Uterus (tissue), 3 donors: ENCODE measurements at regions not wholly inside any gene's neighbourhood (a gene's known extent, or its start where the extent isn't known, plus 50 kb on each side); places are given as distances from the start of the nearest gene placed in this dataset.

Source experiments
- DNase-seq, 2 donors: peaks; one replicate each; pipeline ENCODE4 v3.0.0-alpha.2; 2019 to 2020
- H3K27ac ChIP-seq, 2 donors: fragments of 200-600 bp; sonication (generic); 1 replicate in 1 of 2; 2 replicates in 1 of 2; pipeline ENCODE4 v1.5.1; 2016 to 2018
- H3K27me3 ChIP-seq, 2 donors: fragments of 200-600 bp; sonication (generic); one replicate each; pipeline ENCODE4 v1.5.1; 2018 to 2019; ENCODE audit warnings: control low read depth in 1 of 2
- H3K36me3 ChIP-seq, 2 donors: fragments of 200-600 bp; sonication (generic); one replicate each; pipeline ENCODE4 v1.5.1; 2019; ENCODE audit warnings: control low read depth in 1 of 2
- H3K4me1 ChIP-seq, 2 donors: fragments of 200-600 bp; sonication (generic); one replicate each; pipeline ENCODE4 v1.5.1; 2018 to 2019; ENCODE audit warnings: control low read depth in 1 of 2
- H3K4me3 ChIP-seq, 2 donors: fragments of 200-600 bp; sonication (generic); 1 replicate in 1 of 2; 2 replicates in 1 of 2; pipeline ENCODE4 v1.5.1; 2018 to 2019; ENCODE audit warnings: mild to moderate bottlenecking in 1 of 2
- H3K9me3 ChIP-seq, 2 donors: fragments of 200-600 bp; sonication (generic); one replicate each; pipeline ENCODE4 v1.5.1; 2019; ENCODE audit warnings: control low read depth in 1 of 2
- POLR2A ChIP-seq, 2 donors: fragments of 450-650 bp; IDR thresholded peaks; one replicate each; pipeline ENCODE4 v1.6.1; 2016; ENCODE audit warnings: antibody characterized with exemption in 2 of 2, mild to moderate bottlenecking in 1 of 2, moderate library complexity in 1 of 2
- intact Hi-C: fragments of 100-400 bp; cut with DNase I; formaldehyde crosslinking; loops from one replicate; pipeline ENCODE4 v1.15.1; 2023; ENCODE audit warnings: low total_unique reads
- TF ChIP-seq, protein P1 (sequence below), 4 experiments: fragments of 200-600 bp in 2 of 4; fragments of 450-650 bp in 2 of 4; sonication (generic) in 2 of 4; IDR thresholded peaks; one replicate each; pipeline ENCODE4 v1.5.1; 2016 to 2019; ENCODE audit warnings: antibody characterized with exemption in 4 of 4, mild to moderate bottlenecking in 2 of 4, moderate library complexity in 1 of 4
- donor health status: DM: yes; HTN: yes; CAD: no.

DNA sequence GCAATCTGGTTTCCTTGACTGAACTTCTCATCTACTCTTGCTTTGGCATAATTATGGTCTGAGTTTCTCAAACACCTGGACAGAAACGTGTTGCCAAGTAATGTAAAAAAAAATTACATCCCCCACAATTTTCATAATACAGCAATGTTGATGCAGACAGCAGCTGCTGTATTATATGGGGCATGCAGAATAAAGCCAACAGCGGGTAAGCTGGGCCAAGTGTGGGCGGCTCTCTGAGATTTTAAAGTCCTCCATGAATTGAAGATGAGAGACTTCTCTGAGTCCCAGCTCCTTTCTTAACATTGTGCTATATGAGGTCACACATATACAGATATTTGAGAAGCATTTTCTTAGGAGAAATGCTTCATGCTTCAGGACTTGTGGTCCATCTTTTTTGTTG, 881.2 kb downstream of the GALC start:
- no peak overlapping the region for H3K4me3 ChIP-seq
- no peak for DNase-seq
- no peaks in the 10 kb centered on the region for H3K9me3 ChIP-seq
- intact Hi-C loops, result no loop called here
- H3K27me3 ChIP-seq, result no peaks in the 10 kb centered on the region
- no peak for TF ChIP-seq POLR2A (IDR thresholded peaks at IDR 0.05)
- TF ChIP-seq, protein P1, sequence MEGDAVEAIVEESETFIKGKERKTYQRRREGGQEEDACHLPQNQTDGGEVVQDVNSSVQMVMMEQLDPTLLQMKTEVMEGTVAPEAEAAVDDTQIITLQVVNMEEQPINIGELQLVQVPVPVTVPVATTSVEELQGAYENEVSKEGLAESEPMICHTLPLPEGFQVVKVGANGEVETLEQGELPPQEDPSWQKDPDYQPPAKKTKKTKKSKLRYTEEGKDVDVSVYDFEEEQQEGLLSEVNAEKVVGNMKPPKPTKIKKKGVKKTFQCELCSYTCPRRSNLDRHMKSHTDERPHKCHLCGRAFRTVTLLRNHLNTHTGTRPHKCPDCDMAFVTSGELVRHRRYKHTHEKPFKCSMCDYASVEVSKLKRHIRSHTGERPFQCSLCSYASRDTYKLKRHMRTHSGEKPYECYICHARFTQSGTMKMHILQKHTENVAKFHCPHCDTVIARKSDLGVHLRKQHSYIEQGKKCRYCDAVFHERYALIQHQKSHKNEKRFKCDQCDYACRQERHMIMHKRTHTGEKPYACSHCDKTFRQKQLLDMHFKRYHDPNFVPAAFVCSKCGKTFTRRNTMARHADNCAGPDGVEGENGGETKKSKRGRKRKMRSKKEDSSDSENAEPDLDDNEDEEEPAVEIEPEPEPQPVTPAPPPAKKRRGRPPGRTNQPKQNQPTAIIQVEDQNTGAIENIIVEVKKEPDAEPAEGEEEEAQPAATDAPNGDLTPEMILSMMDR (IDR thresholded peaks at IDR 0.05), result no peak
- no peaks in the 10 kb centered on the region for H3K36me3 ChIP-seq
- no peaks in the 10 kb centered on the region for H3K4me1 ChIP-seq
- no peak overlapping the region for H3K27ac ChIP-seq

DNA sequence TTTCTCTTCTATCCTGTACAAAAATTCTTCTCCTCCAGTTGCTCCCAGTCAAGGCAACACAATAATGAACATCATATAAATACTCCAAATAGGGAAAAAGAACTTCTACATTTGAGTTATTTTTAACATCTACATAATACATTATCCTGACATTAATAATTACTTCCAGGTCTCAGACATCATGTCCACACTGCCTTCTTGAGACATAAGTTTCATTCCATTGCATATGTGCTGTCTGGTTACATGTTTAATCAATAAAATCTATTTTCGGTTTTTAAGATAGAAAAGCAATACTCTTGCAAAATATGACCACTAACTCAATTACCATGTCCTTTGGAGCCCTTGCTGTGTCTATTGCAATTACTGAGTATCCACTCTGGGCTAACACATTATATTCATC, 881.9 kb downstream of the GALC start:
- intact Hi-C loops, result no loop called here
- H3K4me1 ChIP-seq, result no peaks in the 10 kb centered on the region
- H3K4me3 ChIP-seq, result no peak overlapping the region
- H3K27ac ChIP-seq, result no peak overlapping the region
- no peaks in the 10 kb centered on the region for H3K27me3 ChIP-seq
- no peaks in the 10 kb centered on the region for H3K9me3 ChIP-seq
- DNase-seq, result no peak
- H3K36me3 ChIP-seq, result no peaks in the 10 kb centered on the region
- TF ChIP-seq, protein P1 (IDR thresholded peaks at IDR 0.05), result no peak
- no peak for TF ChIP-seq POLR2A (IDR thresholded peaks at IDR 0.05)

DNA sequence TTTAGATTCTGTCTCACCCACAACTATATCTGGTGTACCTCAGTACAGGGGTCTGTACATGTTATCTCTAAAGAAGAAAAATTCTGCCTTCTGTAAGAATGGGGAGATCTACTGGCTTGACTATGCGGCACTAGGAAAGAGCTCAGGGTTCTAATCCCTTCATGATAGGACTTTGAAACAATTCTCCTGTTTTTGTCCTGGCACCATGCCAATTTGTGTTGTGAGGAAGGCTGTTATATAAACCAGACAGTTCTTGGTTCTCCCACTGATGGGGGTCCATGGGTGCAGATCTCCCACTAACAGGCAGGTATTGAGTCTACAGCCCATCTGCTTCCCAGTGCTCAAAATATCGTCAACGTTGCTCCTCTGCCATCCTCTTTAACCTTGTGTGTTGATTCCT, 883.7 kb downstream of the GALC start:
- no peak overlapping the region for H3K4me3 ChIP-seq
- no peak for DNase-seq

DNA sequence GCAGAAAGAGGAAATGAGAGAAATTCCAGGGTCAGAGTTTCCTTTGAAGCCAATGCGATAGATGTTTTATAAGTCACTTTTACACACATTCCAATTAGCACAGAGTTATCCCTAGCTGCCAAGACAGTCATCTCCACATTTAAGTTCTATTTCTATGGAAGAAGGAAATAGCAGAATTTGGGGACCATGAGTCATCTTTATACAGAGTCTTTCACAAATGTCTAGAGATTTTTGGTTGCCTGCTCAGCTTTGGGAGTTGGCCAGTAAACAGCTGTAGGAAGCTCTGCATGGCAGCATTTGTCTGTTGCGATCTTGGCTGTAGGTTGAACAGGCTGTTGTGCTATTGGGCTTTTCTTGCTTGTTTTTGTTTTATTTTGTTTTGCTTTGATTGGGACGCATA, 884.3 kb downstream of the GALC start:
- Histone ChIP-seq H3K4me1 (no peaks in the 10 kb centered on the region), H3K9me3 (no peaks in the 10 kb centered on the region), H3K27me3 (no peaks in the 10 kb centered on the region), H3K27ac (no peak overlapping the region), H3K4me3 (no peak overlapping the region), H3K36me3 (no peaks in the 10 kb centered on the region)
- no peak for DNase-seq
- TF ChIP-seq, protein P1 (IDR thresholded peaks at IDR 0.05), result no peak
- TF ChIP-seq POLR2A (IDR thresholded peaks at IDR 0.05), result no peak
- intact Hi-C loops, result no loop called here

More for the DNA sequence above, 883.7 kb downstream of the GALC start:
- Histone ChIP-seq H3K27ac (no peak overlapping the region), H3K9me3 (no peaks in the 10 kb centered on the region), H3K4me1 (no peaks in the 10 kb centered on the region), H3K36me3 (no peaks in the 10 kb centered on the region), H3K27me3 (no peaks in the 10 kb centered on the region)
- intact Hi-C loops, result no loop called here
- no peak for TF ChIP-seq POLR2A (IDR thresholded peaks at IDR 0.05)
- TF ChIP-seq, protein P1 (IDR thresholded peaks at IDR 0.05), result no peak

DNA sequence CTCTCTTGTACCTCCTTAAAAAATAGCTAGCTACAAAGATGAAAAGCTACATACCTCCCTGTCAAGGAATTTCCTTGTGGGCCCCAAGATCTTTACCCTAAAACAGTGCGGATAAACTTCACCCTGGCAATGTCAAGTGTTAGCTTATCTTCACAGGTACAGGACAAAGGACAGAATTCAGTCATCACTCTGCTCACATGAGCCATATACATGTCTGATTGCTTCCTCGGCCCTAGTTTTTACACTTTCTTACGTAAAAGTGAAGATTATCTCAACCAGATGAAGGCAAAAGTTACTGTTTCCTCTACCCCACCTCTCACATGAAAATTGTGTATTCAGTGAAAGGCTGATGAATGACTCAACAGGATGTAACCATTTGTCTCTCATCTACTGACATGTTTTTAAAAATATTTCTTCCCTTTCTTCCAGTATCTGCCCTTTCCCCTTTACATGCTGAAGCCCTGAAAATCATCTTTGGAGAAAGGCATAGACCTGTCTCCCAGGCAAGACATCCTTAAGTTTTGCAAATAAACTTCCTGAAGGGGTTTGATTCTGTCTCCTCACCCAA, 890.1 kb downstream of the GALC start:
- Histone ChIP-seq H3K4me1 (no peaks in the 10 kb centered on the region), H3K36me3 (no peaks in the 10 kb centered on the region), H3K27ac (no peak overlapping the region), H3K27me3 (no peaks in the 10 kb centered on the region), H3K9me3 (no peaks in the 10 kb centered on the region), H3K4me3 (no peak overlapping the region)
- intact Hi-C loops, result no loop called here
- TF ChIP-seq POLR2A (IDR thresholded peaks at IDR 0.05), result no peak
- TF ChIP-seq, protein P1 (IDR thresholded peaks at IDR 0.05), result no peak
- DNase-seq, result no peak
